ENCODE measurements at regions not wholly inside any gene's neighbourhood (a gene's known extent, or its start where the extent isn't known, plus 50 kb on each side); places are given as distances from the start of the nearest gene placed in this dataset.

GRCh38 chr1:4301007-4301406, 353.4 kb upstream of the AJAP1 start:
- Histone ChIP-seq H3K4me1 (no peaks in the 10 kb centered on the region), H3K27ac (no peak overlapping the region), H3K4me3 (no peak overlapping the region), H3K9me3 (no peaks in the 10 kb centered on the region), H3K27me3 (no peaks in the 10 kb centered on the region), H3K36me3 (ENCODE audit: low read depth, missing control alignments) (no peaks in the 10 kb centered on the region)
- DNase-seq: no peak
- no peak for TF ChIP-seq POLR2A (IDR thresholded peaks at IDR 0.05)
- TF ChIP-seq CTCF (IDR thresholded peaks at IDR 0.05): no peak
- 83 to 84% methylated on average over 8 of the region's 8 CpGs for WGBS, 2 donors
- intact Hi-C loops (cut with DNase I; ENCODE audit: low total_unique reads): no loop called here

DNA sequence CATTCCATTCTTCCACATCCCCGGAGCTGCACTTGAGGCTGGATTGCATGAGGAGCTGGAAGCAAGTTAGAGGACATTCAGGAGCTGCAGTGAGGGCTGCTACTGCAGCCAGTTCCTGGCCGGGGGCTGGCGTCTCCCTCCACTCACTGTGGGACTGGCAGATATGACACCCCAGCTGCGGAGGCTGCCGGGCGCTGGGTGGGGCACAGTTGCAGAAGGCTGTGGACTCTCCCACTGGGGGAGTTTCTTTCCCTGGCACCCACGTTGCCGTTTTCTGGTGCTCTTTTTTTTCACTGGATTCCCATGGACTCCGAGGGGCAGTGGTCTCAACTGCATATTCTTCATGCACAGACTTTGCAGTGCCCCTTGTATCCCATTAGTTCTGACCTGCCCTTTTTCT, 351.1 kb upstream of the AJAP1 start:
- 85 to 86% methylated on average over 7 to 9 of the region's 9 CpGs for WGBS, 2 donors
- Histone ChIP-seq H3K27ac (no peak overlapping the region), H3K27me3 (no peaks in the 10 kb centered on the region), H3K9me3 (no peaks in the 10 kb centered on the region), H3K4me3 (no peak overlapping the region), H3K36me3 (ENCODE audit: low read depth, missing control alignments) (no peaks in the 10 kb centered on the region), H3K4me1 (no peaks in the 10 kb centered on the region)
- intact Hi-C loops (cut with DNase I; ENCODE audit: low total_unique reads): no loop called here
- TF ChIP-seq POLR2A (IDR thresholded peaks at IDR 0.05): no peak
- no peak for TF ChIP-seq CTCF (IDR thresholded peaks at IDR 0.05)
- DNase-seq: no peak

GRCh38 chr1:4305526-4306301, 348.7 kb upstream of the AJAP1 start:
- DNase-seq: no peak
- Histone ChIP-seq H3K27ac (no peak overlapping the region), H3K9me3 (no peaks in the 10 kb centered on the region), H3K4me3 (no peak overlapping the region), H3K4me1 (no peaks in the 10 kb centered on the region), H3K27me3 (no peaks in the 10 kb centered on the region), H3K36me3 (ENCODE audit: low read depth, missing control alignments) (no peaks in the 10 kb centered on the region)
- WGBS, 2 donors: 87 to 91% methylated on average over 6 of the region's 6 CpGs
- intact Hi-C loops (cut with DNase I; ENCODE audit: low total_unique reads): no loop called here
- no peak for TF ChIP-seq POLR2A (IDR thresholded peaks at IDR 0.05)
- no peak for TF ChIP-seq CTCF (IDR thresholded peaks at IDR 0.05)

DNA sequence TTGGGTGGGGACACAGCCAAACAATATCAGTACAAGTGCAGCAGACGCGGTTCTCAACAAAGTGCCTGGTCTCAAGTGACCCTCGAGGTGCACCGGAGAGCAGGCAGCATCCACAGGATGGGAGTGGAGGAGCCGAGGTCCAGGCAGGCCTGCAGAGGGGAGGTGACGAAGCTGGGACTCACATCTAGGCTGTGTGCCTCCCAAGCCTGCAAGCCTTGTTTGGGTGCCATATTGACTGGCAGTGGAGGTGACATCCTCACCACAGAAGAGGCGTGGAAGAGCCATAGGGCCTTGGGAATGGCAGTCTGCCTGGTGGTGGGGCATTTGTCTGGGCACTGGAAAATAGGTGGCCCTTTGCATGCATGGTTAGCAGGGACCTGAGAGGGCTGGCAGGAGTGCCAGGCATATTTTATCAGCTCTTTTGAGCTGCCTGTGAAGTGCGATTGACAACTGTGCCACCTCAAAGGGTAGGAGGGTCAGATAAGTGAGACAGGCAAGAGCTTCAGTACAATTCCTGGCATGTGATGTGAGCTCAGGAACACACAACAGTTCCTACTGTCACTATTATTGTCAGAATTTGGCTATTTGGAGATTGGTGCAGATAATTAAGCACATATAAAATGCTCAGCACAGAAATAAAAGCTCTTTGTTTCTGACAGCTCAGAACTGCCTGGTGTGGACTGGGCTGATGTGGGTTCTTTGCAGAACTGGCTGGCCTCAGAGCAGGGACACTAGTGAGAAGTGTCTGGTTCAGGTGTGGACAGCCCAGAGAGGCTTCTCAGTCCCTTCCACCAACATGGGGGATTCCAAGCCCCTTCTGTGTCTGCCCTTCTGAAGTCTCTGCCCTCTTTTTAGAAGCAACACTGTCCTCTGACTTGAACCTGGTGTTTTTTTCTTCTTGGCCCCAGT, 347.6 kb upstream of the AJAP1 start:
- Histone ChIP-seq H3K27ac (no peak overlapping the region), H3K4me1 (no peaks in the 10 kb centered on the region), H3K36me3 (ENCODE audit: low read depth, missing control alignments) (no peaks in the 10 kb centered on the region), H3K27me3 (no peaks in the 10 kb centered on the region), H3K4me3 (no peak overlapping the region), H3K9me3 (no peaks in the 10 kb centered on the region)
- no peak for DNase-seq
- no peak for TF ChIP-seq POLR2A (IDR thresholded peaks at IDR 0.05)
- no peak for TF ChIP-seq CTCF (IDR thresholded peaks at IDR 0.05)
- intact Hi-C loops (cut with DNase I; ENCODE audit: low total_unique reads): no loop called here
- 83 to 92% methylated on average over 7 to 8 of the region's 8 CpGs for WGBS, 2 donors
